Thoracic aorta (tissue), 2 donors: ENCODE measurements at regions not wholly inside any gene's neighbourhood (a gene's known extent, or its start where the extent isn't known, plus 50 kb on each side); places are given as distances from the start of the nearest gene placed in this dataset.

Experiments
- ATAC-seq: fragments of 150-250 bp; one replicate; pipeline ENCODE4 v1.8.0; 2017; ENCODE audit warnings: low read depth; ENCODE audit not compliant: insufficient number of reproducible peaks, low FRiP score
- DNase-seq: peaks from one replicate; pipeline ENCODE4 v3.0.0-alpha.2; 2020; ENCODE audit warnings: low spot score
- H3K27ac ChIP-seq, 2 donors: fragments of 200-600 bp; sonication (generic); 1 replicate in 1 of 2; 2 replicates in 1 of 2; pipeline ENCODE4 v1.5.1; 2016; ENCODE audit warnings: mild to moderate bottlenecking in 2 of 2, moderate library complexity in 2 of 2
- H3K27me3 ChIP-seq: fragments of 200-600 bp; sonication (generic); replicated peaks from 2 replicates; pipeline ENCODE4 v1.6.0; 2016; ENCODE audit warnings: mild to moderate bottlenecking; ENCODE audit not compliant: insufficient read depth
- H3K36me3 ChIP-seq: fragments of 200-600 bp; sonication (generic); one replicate; pipeline ENCODE4 v1.5.1; 2016
- H3K4me1 ChIP-seq, 2 donors: fragments of 200-600 bp; sonication (generic); 1 replicate in 1 of 2; 2 replicates in 1 of 2; pipeline versions ENCODE4 v1.5.1 to v1.6.0; 2016; ENCODE audit warnings: low read depth in 2 of 2, mild to moderate bottlenecking in 1 of 2; ENCODE audit not compliant: control insufficient read depth in 1 of 2
- H3K4me3 ChIP-seq: fragments of 200-600 bp; sonication (generic); 2 replicates; pipeline ENCODE4 v1.5.1; 2016; ENCODE audit warnings: mild to moderate bottlenecking
- H3K9me3 ChIP-seq: fragments of 200-600 bp; sonication (generic); 2 replicates; pipeline ENCODE4 v1.5.1; 2016
- CTCF ChIP-seq: fragments of 200-600 bp; sonication (generic); IDR thresholded peaks from one replicate; pipeline ENCODE4 v1.5.1; 2019; ENCODE audit warnings: antibody characterized with exemption

- no peak overlapping the region for H3K4me3 ChIP-seq
- no peak for TF ChIP-seq CTCF
- H3K9me3 ChIP-seq = no peaks in the 10 kb centered on the region
- no peaks in the 10 kb centered on the region for H3K36me3 ChIP-seq
- no peaks in the 10 kb centered on the region for H3K4me1 ChIP-seq
- no peak for ATAC-seq
- no peak overlapping the region for H3K27ac ChIP-seq
- DNase-seq = no peak
- H3K27me3 ChIP-seq = no peaks in the 10 kb centered on the region
These were observed 188.4 kb upstream of the PPP1R26 start for GRCh38 chr9:135291165-135291564.

GRCh38 chr9:135294836-135295235 is 184.7 kb upstream of the PPP1R26 start:
- no peaks in the 10 kb centered on the region for H3K4me1 ChIP-seq
- no peaks in the 10 kb centered on the region for H3K27me3 ChIP-seq
- H3K4me3 ChIP-seq = no peak overlapping the region
- H3K27ac ChIP-seq = no peak overlapping the region
- H3K9me3 ChIP-seq = no peaks in the 10 kb centered on the region
- ATAC-seq (no peak), DNase-seq (no peak)
- no peak for TF ChIP-seq CTCF
- H3K36me3 ChIP-seq = no peaks in the 10 kb centered on the region

GRCh38 chr9:135295551-135296300 is 183.9 kb upstream of the PPP1R26 start:
- ATAC-seq = no peak

GRCh38 chr9:135296735-135297455 is 182.7 kb upstream of the PPP1R26 start:
- no peak for DNase-seq
- no peak overlapping the region for H3K27ac ChIP-seq
- H3K4me1 ChIP-seq = no peaks in the 10 kb centered on the region
- H3K27me3 ChIP-seq = no peaks in the 10 kb centered on the region
- TF ChIP-seq CTCF = no peak
- no peak for ATAC-seq
- no peak overlapping the region for H3K4me3 ChIP-seq
- no peaks in the 10 kb centered on the region for H3K9me3 ChIP-seq
- no peaks in the 10 kb centered on the region for H3K36me3 ChIP-seq

More at GRCh38 chr9:135295551-135296300, 183.9 kb upstream of the PPP1R26 start:
- DNase-seq = no peak
- TF ChIP-seq CTCF = no peak
- H3K4me1 ChIP-seq = no peaks in the 10 kb centered on the region
- no peak overlapping the region for H3K27ac ChIP-seq
- no peaks in the 10 kb centered on the region for H3K9me3 ChIP-seq
- no peak overlapping the region for H3K4me3 ChIP-seq
- H3K27me3 ChIP-seq = no peaks in the 10 kb centered on the region
- H3K36me3 ChIP-seq = no peaks in the 10 kb centered on the region

GRCh38 chr9:135297456-135298075 is 182.0 kb upstream of the PPP1R26 start:
- H3K27me3 ChIP-seq = no peaks in the 10 kb centered on the region
- DNase-seq = no peak
- no peaks in the 10 kb centered on the region for H3K4me1 ChIP-seq
- no peak for ATAC-seq
- no peaks in the 10 kb centered on the region for H3K9me3 ChIP-seq
- no peak overlapping the region for H3K4me3 ChIP-seq
- no peak overlapping the region for H3K27ac ChIP-seq
- no peaks in the 10 kb centered on the region for H3K36me3 ChIP-seq
- TF ChIP-seq CTCF = no peak
